ENCODE measurements at regions not wholly inside any gene's neighbourhood (a gene's known extent, or its start where the extent isn't known, plus 50 kb on each side); places are given as distances from the start of the nearest gene placed in this dataset.
"Not testable (repeated sequence)": the region's sequence is repeated elsewhere in the genome, so short reads cannot be mapped to it uniquely, and the experiment has no call there.

GRCh38 chr5:71924980-71925379 lies 182.3 kb upstream of the MAP1B start:
- peak overlapping the region; percentile 74; the same call in 1 of the 2 replicates for H3K27ac ChIP-seq
- no peak for TF ChIP-seq ZFX (IDR thresholded peaks at IDR 0.05)
- TF ChIP-seq CTCF (conservative IDR thresholded peaks at IDR 0.05): no peak

- TF ChIP-seq CTCF (conservative IDR thresholded peaks at IDR 0.05) (no peak), ZFX (IDR thresholded peaks at IDR 0.05) (no peak)
- peak overlapping the region; percentile 74 for H3K27ac ChIP-seq
Observed at GRCh38 chr5:71925608-71926091, 181.6 kb upstream of the MAP1B start.

GRCh38 chr5:71929003-71929402 lies 178.3 kb upstream of the MAP1B start:
- TF ChIP-seq CTCF (conservative IDR thresholded peaks at IDR 0.05) (no peak), ZFX (IDR thresholded peaks at IDR 0.05) (no peak)
- H3K27ac ChIP-seq: no peak overlapping the region

GRCh38 chr5:71930554-71930953 lies 176.7 kb upstream of the MAP1B start:
- not testable (repeated sequence) for H3K27ac ChIP-seq

GRCh38 chr5:71932131-71932654 lies 175.1 kb upstream of the MAP1B start:
- TF ChIP-seq CTCF (conservative IDR thresholded peaks at IDR 0.05): no peak
- TF ChIP-seq ZFX (IDR thresholded peaks at IDR 0.05): no peak
- H3K27ac ChIP-seq: peak overlapping the region; percentile 28

DNA sequence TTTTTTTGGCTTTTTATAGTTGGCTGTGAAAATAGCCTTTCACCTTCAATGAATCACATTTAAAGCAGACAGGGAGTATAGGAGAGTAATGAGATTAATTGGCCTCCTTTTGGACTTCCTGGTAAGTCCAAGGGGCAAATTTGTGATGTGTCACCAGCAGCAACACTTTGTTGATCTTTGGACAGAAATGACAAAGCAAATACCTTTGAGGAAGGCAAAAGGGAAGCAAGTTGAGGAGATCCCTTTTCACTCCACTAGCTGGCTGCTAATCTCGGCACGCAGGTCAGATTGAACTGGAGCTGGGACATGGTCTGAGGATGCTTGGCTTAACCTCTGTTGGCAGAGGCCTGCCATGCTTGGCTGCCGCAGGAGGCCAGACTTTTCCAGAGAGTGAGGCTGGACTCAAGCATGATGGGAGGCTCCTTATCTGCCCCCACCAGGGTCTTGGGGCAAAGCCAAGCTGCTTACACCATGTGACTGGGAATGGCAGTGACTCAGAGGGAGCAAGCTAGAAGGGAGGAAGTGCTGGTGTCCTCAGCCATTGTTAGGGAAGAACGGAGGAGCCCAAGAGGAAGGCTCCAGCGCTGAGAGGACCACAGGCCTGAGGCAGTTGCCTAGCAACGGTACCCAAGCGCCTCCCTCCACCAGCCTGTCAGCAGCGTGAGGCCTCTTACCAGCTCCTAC lies 174.5 kb upstream of the MAP1B start:
- TF ChIP-seq ZFX (IDR thresholded peaks at IDR 0.05): no peak
- no peak for TF ChIP-seq CTCF (conservative IDR thresholded peaks at IDR 0.05)
- H3K27ac ChIP-seq: peak overlapping the region; percentile 28

DNA sequence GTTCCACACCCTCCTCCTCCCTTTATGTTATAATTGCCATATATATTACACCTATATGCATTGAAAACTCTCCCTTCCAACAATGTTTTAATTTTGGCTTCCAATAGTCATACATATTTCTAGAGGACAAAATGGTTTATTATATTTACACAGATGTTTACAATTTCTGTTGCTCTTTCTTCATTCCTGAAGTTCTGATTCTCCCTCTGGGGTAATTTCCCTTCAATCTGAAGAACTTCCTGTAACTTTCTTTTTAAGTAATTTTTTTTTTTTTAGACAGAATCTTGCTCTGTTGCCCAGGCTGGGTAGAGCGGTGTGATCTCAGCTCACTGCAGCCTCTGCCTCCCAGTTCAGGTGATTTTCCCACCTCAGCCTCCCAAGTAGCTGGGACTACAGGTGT lies 173.0 kb upstream of the MAP1B start:
- TF ChIP-seq CTCF (conservative IDR thresholded peaks at IDR 0.05) (no peak), ZFX (IDR thresholded peaks at IDR 0.05) (no peak)
- H3K27ac ChIP-seq: no peak overlapping the region

Measured in C4-2B (cell line).